ENCODE measurements at regions not wholly inside any gene's neighbourhood (a gene's known extent, or its start where the extent isn't known, plus 50 kb on each side); places are given as distances from the start of the nearest gene placed in this dataset.

- DNase-seq: peak; percentile 4
- Histone ChIP-seq H3K36me3 (ENCODE audit: insufficient read depth, low read length) (no peaks in the 10 kb centered on the region), H3K4me3 (ENCODE audit: low read length) (no peak overlapping the region), H4K20me1 (ENCODE audit: insufficient read depth, low read depth, low read length) (0 out of 2 replicates have a peak, but pooled peaks cover 3% of the 10 kb centered on the region), H3K9ac (ENCODE audit: low read length) (no peak overlapping the region), H3K79me2 (ENCODE audit: low read length) (no peaks in the 10 kb centered on the region), H3K27ac (ENCODE audit: low read length) (no peak overlapping the region), H3K4me2 (ENCODE audit: low read depth, low read length, poor library complexity, severe bottlenecking) (no peak overlapping the region), H3K9me2 (replicated peaks; ENCODE audit: insufficient read depth, low read length) (no peaks in the 10 kb centered on the region), H2AFZ (ENCODE audit: low read length) (no peak overlapping the region), H3K4me1 (ENCODE audit: low read length) (no peaks in the 10 kb centered on the region), H3K27me3 (ENCODE audit: low read length) (no peaks in the 10 kb centered on the region), H3K9me3 (ENCODE audit: low read length) (no peaks in the 10 kb centered on the region)
Observed at GRCh38 chr11:70578831-70579230, 180.5 kb downstream of the CTTN start.

- H3K79me2 ChIP-seq (ENCODE audit: low read length): no peaks in the 10 kb centered on the region
- no peaks in the 10 kb centered on the region for H3K27me3 ChIP-seq (ENCODE audit: low read length)
- H2AFZ ChIP-seq (ENCODE audit: low read length): no peak overlapping the region
- no peaks in the 10 kb centered on the region for H3K9me2 ChIP-seq (replicated peaks; ENCODE audit: insufficient read depth, low read length)
- H3K4me1 ChIP-seq (ENCODE audit: low read length): no peaks in the 10 kb centered on the region
- DNase-seq: peak; percentile 5
- no peaks in the 10 kb centered on the region for H3K9me3 ChIP-seq (ENCODE audit: low read length)
- no peak overlapping the region for H3K27ac ChIP-seq (ENCODE audit: low read length)
- H3K36me3 ChIP-seq (ENCODE audit: insufficient read depth, low read length): no peaks in the 10 kb centered on the region
- H3K4me3 ChIP-seq (ENCODE audit: low read length): no peak overlapping the region
- H3K4me2 ChIP-seq (ENCODE audit: low read depth, low read length, poor library complexity, severe bottlenecking): no peak overlapping the region
- H4K20me1 ChIP-seq (ENCODE audit: insufficient read depth, low read depth, low read length): 0 out of 2 replicates have a peak, but pooled peaks cover 3% of the 10 kb centered on the region
- H3K9ac ChIP-seq (ENCODE audit: low read length): no peak overlapping the region
Observed at GRCh38 chr11:70579316-70579955, 181.1 kb downstream of the CTTN start.

GRCh38 chr11:70580036-70580805 is 181.9 kb downstream of the CTTN start:
- Histone ChIP-seq H3K9me3 (ENCODE audit: low read length) (no peaks in the 10 kb centered on the region), H3K9me2 (replicated peaks; ENCODE audit: insufficient read depth, low read length) (no peaks in the 10 kb centered on the region), H3K4me1 (ENCODE audit: low read length) (no peaks in the 10 kb centered on the region), H3K4me2 (ENCODE audit: low read depth, low read length, poor library complexity, severe bottlenecking) (no peak overlapping the region), H3K9ac (ENCODE audit: low read length) (no peak overlapping the region), H4K20me1 (ENCODE audit: insufficient read depth, low read depth, low read length) (0 out of 2 replicates have a peak, but pooled peaks cover 3% of the 10 kb centered on the region), H3K27me3 (ENCODE audit: low read length) (no peaks in the 10 kb centered on the region), H3K36me3 (ENCODE audit: insufficient read depth, low read length) (no peaks in the 10 kb centered on the region), H3K27ac (ENCODE audit: low read length) (no peak overlapping the region), H3K79me2 (ENCODE audit: low read length) (no peaks in the 10 kb centered on the region), H2AFZ (ENCODE audit: low read length) (no peak overlapping the region), H3K4me3 (ENCODE audit: low read length) (no peak overlapping the region)
- DNase-seq: peak; percentile 50

- no peaks in the 10 kb centered on the region for H3K9me2 ChIP-seq (replicated peaks; ENCODE audit: insufficient read depth, low read length)
- H3K79me2 ChIP-seq (ENCODE audit: low read length): no peaks in the 10 kb centered on the region
- DNase-seq: no peak
- H3K9me3 ChIP-seq (ENCODE audit: low read length): no peaks in the 10 kb centered on the region
- H3K4me2 ChIP-seq (ENCODE audit: low read depth, low read length, poor library complexity, severe bottlenecking): no peak overlapping the region
- no peaks in the 10 kb centered on the region for H3K4me1 ChIP-seq (ENCODE audit: low read length)
- no peak overlapping the region for H2AFZ ChIP-seq (ENCODE audit: low read length)
- H3K27me3 ChIP-seq (ENCODE audit: low read length): no peaks in the 10 kb centered on the region
- H4K20me1 ChIP-seq (ENCODE audit: insufficient read depth, low read depth, low read length): no peaks in the 10 kb centered on the region
- no peaks in the 10 kb centered on the region for H3K36me3 ChIP-seq (ENCODE audit: insufficient read depth, low read length)
- H3K9ac ChIP-seq (ENCODE audit: low read length): no peak overlapping the region
- H3K27ac ChIP-seq (ENCODE audit: low read length): no peak overlapping the region
- no peak overlapping the region for H3K4me3 ChIP-seq (ENCODE audit: low read length)
Observed at GRCh38 chr11:70581991-70582885, 183.9 kb downstream of the CTTN start.

- H2AFZ ChIP-seq (ENCODE audit: low read length): no peak overlapping the region
- H3K79me2 ChIP-seq (ENCODE audit: low read length): no peaks in the 10 kb centered on the region
- no peaks in the 10 kb centered on the region for H4K20me1 ChIP-seq (ENCODE audit: insufficient read depth, low read depth, low read length)
- H3K27me3 ChIP-seq (ENCODE audit: low read length): no peaks in the 10 kb centered on the region
- no peaks in the 10 kb centered on the region for H3K9me2 ChIP-seq (replicated peaks; ENCODE audit: insufficient read depth, low read length)
- no peak overlapping the region for H3K9ac ChIP-seq (ENCODE audit: low read length)
- H3K4me2 ChIP-seq (ENCODE audit: low read depth, low read length, poor library complexity, severe bottlenecking): no peak overlapping the region
- no peaks in the 10 kb centered on the region for H3K4me1 ChIP-seq (ENCODE audit: low read length)
- H3K27ac ChIP-seq (ENCODE audit: low read length): no peak overlapping the region
- no peak for DNase-seq
- H3K9me3 ChIP-seq (ENCODE audit: low read length): no peaks in the 10 kb centered on the region
- H3K36me3 ChIP-seq (ENCODE audit: insufficient read depth, low read length): no peaks in the 10 kb centered on the region
- H3K4me3 ChIP-seq (ENCODE audit: low read length): no peak overlapping the region
Observed at GRCh38 chr11:70582886-70583641, 184.7 kb downstream of the CTTN start.

- no peaks in the 10 kb centered on the region for H3K9me2 ChIP-seq (replicated peaks; ENCODE audit: insufficient read depth, low read length)
- H3K9me3 ChIP-seq (ENCODE audit: low read length): no peaks in the 10 kb centered on the region
- H3K27me3 ChIP-seq (ENCODE audit: low read length): no peaks in the 10 kb centered on the region
- H4K20me1 ChIP-seq (ENCODE audit: insufficient read depth, low read depth, low read length): no peaks in the 10 kb centered on the region
- no peaks in the 10 kb centered on the region for H3K4me1 ChIP-seq (ENCODE audit: low read length)
- no peak overlapping the region for H3K4me2 ChIP-seq (ENCODE audit: low read depth, low read length, poor library complexity, severe bottlenecking)
- no peak overlapping the region for H2AFZ ChIP-seq (ENCODE audit: low read length)
- no peak for DNase-seq
- no peaks in the 10 kb centered on the region for H3K79me2 ChIP-seq (ENCODE audit: low read length)
- no peak overlapping the region for H3K27ac ChIP-seq (ENCODE audit: low read length)
- H3K4me3 ChIP-seq (ENCODE audit: low read length): no peak overlapping the region
- no peak overlapping the region for H3K9ac ChIP-seq (ENCODE audit: low read length)
- H3K36me3 ChIP-seq (ENCODE audit: insufficient read depth, low read length): no peaks in the 10 kb centered on the region
Observed at GRCh38 chr11:70583781-70584218, 185.5 kb downstream of the CTTN start.

- H3K27me3 ChIP-seq (ENCODE audit: low read length): no peaks in the 10 kb centered on the region
- H2AFZ ChIP-seq (ENCODE audit: low read length): no peak overlapping the region
- no peak overlapping the region for H3K4me2 ChIP-seq (ENCODE audit: low read depth, low read length, poor library complexity, severe bottlenecking)
- H3K9me2 ChIP-seq (replicated peaks; ENCODE audit: insufficient read depth, low read length): no peaks in the 10 kb centered on the region
- H4K20me1 ChIP-seq (ENCODE audit: insufficient read depth, low read depth, low read length): no peaks in the 10 kb centered on the region
- no peak for DNase-seq
- H3K9me3 ChIP-seq (ENCODE audit: low read length): no peaks in the 10 kb centered on the region
- H3K27ac ChIP-seq (ENCODE audit: low read length): no peak overlapping the region
- H3K4me3 ChIP-seq (ENCODE audit: low read length): no peak overlapping the region
- no peak overlapping the region for H3K9ac ChIP-seq (ENCODE audit: low read length)
- H3K4me1 ChIP-seq (ENCODE audit: low read length): no peaks in the 10 kb centered on the region
- no peaks in the 10 kb centered on the region for H3K36me3 ChIP-seq (ENCODE audit: insufficient read depth, low read length)
- no peaks in the 10 kb centered on the region for H3K79me2 ChIP-seq (ENCODE audit: low read length)
Observed at GRCh38 chr11:70584498-70585235, 186.3 kb downstream of the CTTN start.

Data from Karpas-422 (cell line).